OCI-LY7 (cell line): ENCODE measurements at regions not wholly inside any gene's neighbourhood (a gene's known extent, or its start where the extent isn't known, plus 50 kb on each side); places are given as distances from the start of the nearest gene placed in this dataset.

Experiments
- BruUV-seq: library from RNA; stranded (reverse); fragments of 400-500 nt; replicated peaks from 2 replicates; lab custom pipeline; 2021; lab: Mats Ljungman, UMichigan
- CTCF ChIA-PET: fragments of 300-600 bp; sonication (Branson Sonifier 250); formaldehyde crosslinking; loops from one replicate; lab custom pipeline; 2022; ENCODE audit warnings: antibody characterized with exemption; ENCODE audit not compliant: unreplicated experiment; lab: Charles Lee
- POLR2A ChIA-PET: fragments of 300-600 bp; sonication (Branson Sonifier 250); formaldehyde crosslinking; loops from one replicate; lab custom pipeline; 2022; ENCODE audit warnings: antibody characterized with exemption; lab: Charles Lee
- DNase-seq: peaks from one replicate; pipeline ENCODE4 v3.0.0-alpha.2; 2015; ENCODE audit warnings: low spot score
- H2AFZ ChIP-seq: fragments of 200-600 bp; sonication (generic), shearing (Covaris generic); 2 replicates; pipeline ENCODE4 v1.6.1; 2014; ENCODE audit warnings: mild to moderate bottlenecking, antibody characterized with exemption, low read length, moderate library complexity
- H3K27ac ChIP-seq: fragments of 200-600 bp; sonication (generic); 2 replicates; pipeline ENCODE4 v1.5.1; 2014; ENCODE audit warnings: mixed run types, low read depth, mild to moderate bottlenecking, moderate library complexity, low read length, inconsistent platforms; ENCODE audit not compliant: poor library complexity, severe bottlenecking
- H3K36me3 ChIP-seq: fragments of 200-600 bp; sonication (generic); 2 replicates; pipeline ENCODE4 v1.6.1; 2014; ENCODE audit warnings: mild to moderate bottlenecking, antibody characterized with exemption, low read length, moderate library complexity, mixed read lengths; ENCODE audit not compliant: insufficient read depth
- H3K4me1 ChIP-seq: fragments of 200-600 bp; sonication (generic); 2 replicates; pipeline ENCODE4 v1.5.1; 2014; ENCODE audit warnings: mild to moderate bottlenecking, low read length; ENCODE audit not compliant: insufficient read depth, poor library complexity, severe bottlenecking
- H3K4me2 ChIP-seq: fragments of 200-600 bp; sonication (generic); 2 replicates; pipeline ENCODE4 v1.6.1; 2014; ENCODE audit warnings: mild to moderate bottlenecking, low read length
- H3K4me3 ChIP-seq: fragments of 200-600 bp; sonication (generic); 2 replicates; pipeline ENCODE4 v1.5.1; 2014; ENCODE audit warnings: mild to moderate bottlenecking, low read depth, low read length; ENCODE audit not compliant: poor library complexity, severe bottlenecking
- H3K79me2 ChIP-seq: fragments of 200-600 bp; sonication (generic); 2 replicates; pipeline ENCODE4 v1.6.1; 2016; ENCODE audit warnings: low read depth, mild to moderate bottlenecking, low read length, moderate library complexity, mixed read lengths; ENCODE audit not compliant: insufficient read depth
- H3K9me2 ChIP-seq: fragments of 200-600 bp; sonication (generic); 2 replicates; pipeline ENCODE4 v1.6.1; 2016; ENCODE audit warnings: mild to moderate bottlenecking, low read length, mixed read lengths; ENCODE audit not compliant: insufficient read depth
- H3K9me3 ChIP-seq: fragments of 200-600 bp; sonication (generic); 2 replicates; pipeline ENCODE4 v1.6.1; 2014; ENCODE audit warnings: mild to moderate bottlenecking, mixed run types, low read length, mixed read lengths
- H4K20me1 ChIP-seq: fragments of 200-600 bp; sonication (generic); 2 replicates; pipeline ENCODE4 v1.6.1; 2014; ENCODE audit warnings: mild to moderate bottlenecking, antibody characterized with exemption, low read length, moderate library complexity, mixed read lengths; ENCODE audit not compliant: insufficient read depth
- EZH2phosphoT487 ChIP-seq: fragments of 200-600 bp; sonication (generic); IDR thresholded peaks from 2 replicates; pipeline ENCODE4 v1.6.1; 2018; ENCODE audit warnings: low read depth, borderline replicate concordance, mild to moderate bottlenecking, mixed run types, antibody characterized with exemption, low read length, moderate library complexity, mixed read lengths
- intact Hi-C: fragments of 100-400 bp; cut with micrococcal nuclease; formaldehyde crosslinking; loops from one replicate; pipeline ENCODE4 v1.10.0; 2022; ENCODE audit not compliant: unreplicated experiment
- TF ChIP-seq, protein P1 (sequence below): fragments of 200-600 bp; sonication (generic); conservative IDR thresholded peaks from 2 replicates; pipeline ENCODE4 v1.5.1; 2014; ENCODE audit warnings: mild to moderate bottlenecking, antibody characterized with exemption, low read length, moderate library complexity, mixed read lengths

DNA sequence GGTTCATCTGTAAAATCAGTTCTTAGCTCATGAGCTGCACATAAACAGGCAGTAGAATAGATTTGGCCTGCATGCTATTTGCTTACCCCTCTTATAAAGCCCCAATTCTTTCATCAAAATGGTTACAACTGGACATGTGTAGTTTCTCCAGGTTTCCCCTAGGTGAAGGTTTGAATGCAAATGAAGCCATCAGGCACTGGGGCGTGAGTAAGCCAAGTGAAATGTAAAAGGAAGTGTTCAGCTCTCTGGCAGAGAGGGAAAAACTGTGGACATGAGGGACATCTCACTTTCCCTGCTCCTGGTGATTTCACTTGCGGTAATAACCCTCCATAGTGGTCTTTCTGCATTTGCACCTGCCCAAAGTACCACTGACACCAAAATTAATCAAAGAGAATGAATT lies 1402.3 kb upstream of the LRRTM1 start:
- POLR2A ChIA-PET = interaction anchor here (0.7 kb wide), 2 partner anchors 26 to 174 kb away, joined by 3 to 4 read pairs; no protein-coding TSS in a partner anchor
- intact Hi-C loops = no loop called here
- TF ChIP-seq, protein P1, sequence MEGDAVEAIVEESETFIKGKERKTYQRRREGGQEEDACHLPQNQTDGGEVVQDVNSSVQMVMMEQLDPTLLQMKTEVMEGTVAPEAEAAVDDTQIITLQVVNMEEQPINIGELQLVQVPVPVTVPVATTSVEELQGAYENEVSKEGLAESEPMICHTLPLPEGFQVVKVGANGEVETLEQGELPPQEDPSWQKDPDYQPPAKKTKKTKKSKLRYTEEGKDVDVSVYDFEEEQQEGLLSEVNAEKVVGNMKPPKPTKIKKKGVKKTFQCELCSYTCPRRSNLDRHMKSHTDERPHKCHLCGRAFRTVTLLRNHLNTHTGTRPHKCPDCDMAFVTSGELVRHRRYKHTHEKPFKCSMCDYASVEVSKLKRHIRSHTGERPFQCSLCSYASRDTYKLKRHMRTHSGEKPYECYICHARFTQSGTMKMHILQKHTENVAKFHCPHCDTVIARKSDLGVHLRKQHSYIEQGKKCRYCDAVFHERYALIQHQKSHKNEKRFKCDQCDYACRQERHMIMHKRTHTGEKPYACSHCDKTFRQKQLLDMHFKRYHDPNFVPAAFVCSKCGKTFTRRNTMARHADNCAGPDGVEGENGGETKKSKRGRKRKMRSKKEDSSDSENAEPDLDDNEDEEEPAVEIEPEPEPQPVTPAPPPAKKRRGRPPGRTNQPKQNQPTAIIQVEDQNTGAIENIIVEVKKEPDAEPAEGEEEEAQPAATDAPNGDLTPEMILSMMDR = no peak
- no peak for TF ChIP-seq EZH2phosphoT487
- H2AFZ ChIP-seq = no peak overlapping the region
- no peaks in the 10 kb centered on the region for H3K4me1 ChIP-seq
- no peaks in the 10 kb centered on the region for H3K79me2 ChIP-seq
- H3K9me2 ChIP-seq = no peaks in the 10 kb centered on the region
- no TSS peak for BruUV-seq
- H3K9me3 ChIP-seq = no peaks in the 10 kb centered on the region
- no peaks in the 10 kb centered on the region for H3K36me3 ChIP-seq
- CTCF ChIA-PET = no interaction called here
- H3K27ac ChIP-seq = no peak overlapping the region
- no peak for DNase-seq
- no peak overlapping the region for H3K4me2 ChIP-seq
- H4K20me1 ChIP-seq = no peaks in the 10 kb centered on the region
- no peak overlapping the region for H3K4me3 ChIP-seq

DNA sequence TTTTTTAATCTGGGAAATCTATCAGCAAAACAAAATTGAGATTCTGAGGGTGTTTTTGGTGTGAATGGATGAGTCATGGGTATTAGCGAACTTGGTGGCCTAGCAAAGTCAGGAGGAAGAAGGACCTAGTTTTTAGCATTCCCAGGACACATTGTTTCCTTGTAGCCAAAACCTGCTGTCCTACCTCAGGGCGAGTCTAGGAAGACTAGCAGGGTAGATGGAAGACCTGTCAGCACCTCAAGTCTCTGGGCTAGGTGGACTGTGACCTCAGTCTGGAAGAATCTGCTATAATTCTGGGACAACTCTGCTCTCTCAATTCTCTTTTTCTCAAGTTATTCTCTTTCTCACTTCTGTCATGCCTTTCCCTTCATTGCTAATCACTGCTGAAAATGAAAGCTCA lies 1399.3 kb upstream of the LRRTM1 start:
- Histone ChIP-seq H2AFZ (no peak overlapping the region), H3K9me3 (no peaks in the 10 kb centered on the region), H3K36me3 (no peaks in the 10 kb centered on the region), H3K27ac (no peak overlapping the region), H4K20me1 (no peaks in the 10 kb centered on the region), H3K79me2 (no peaks in the 10 kb centered on the region), H3K9me2 (no peaks in the 10 kb centered on the region), H3K4me2 (no peak overlapping the region), H3K4me3 (no peak overlapping the region), H3K4me1 (no peaks in the 10 kb centered on the region)
- CTCF ChIA-PET = no interaction called here
- intact Hi-C loops = no loop called here
- POLR2A ChIA-PET = interaction anchor here (0.5 kb wide), 1 partner anchor 394 kb away, joined by 3 read pairs; no protein-coding TSS in a partner anchor
- DNase-seq = no peak
- BruUV-seq = no TSS peak
- TF ChIP-seq EZH2phosphoT487 = no peak
- TF ChIP-seq, protein P1 = no peak

DNA sequence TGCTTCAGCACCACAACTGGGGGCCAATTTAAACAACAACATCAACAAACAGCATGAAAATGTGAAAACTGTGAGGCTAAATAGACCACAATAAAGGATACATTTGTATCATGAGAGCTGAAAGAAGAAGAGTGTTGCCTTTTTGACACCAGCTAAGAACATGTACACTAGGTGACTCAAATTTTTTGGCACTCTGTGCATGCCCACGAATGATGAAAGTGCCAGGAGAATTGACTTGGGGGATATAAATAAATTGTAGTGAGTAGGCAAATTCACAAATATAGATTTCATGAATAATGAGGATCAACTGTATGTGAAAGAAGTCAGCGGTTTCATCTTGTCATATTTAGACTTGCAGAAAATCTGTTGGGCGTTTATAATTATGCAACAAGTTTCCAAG lies 1388.0 kb upstream of the LRRTM1 start:
- Histone ChIP-seq H4K20me1 (no peaks in the 10 kb centered on the region), H3K9me3 (no peaks in the 10 kb centered on the region), H3K9me2 (no peaks in the 10 kb centered on the region), H2AFZ (no peak overlapping the region), H3K36me3 (no peaks in the 10 kb centered on the region), H3K27ac (no peak overlapping the region), H3K79me2 (no peaks in the 10 kb centered on the region), H3K4me3 (no peak overlapping the region), H3K4me1 (no peaks in the 10 kb centered on the region), H3K4me2 (no peak overlapping the region)
- no peak for DNase-seq
- POLR2A ChIA-PET = no interaction called here
- no TSS peak for BruUV-seq
- TF ChIP-seq, protein P1 = no peak
- TF ChIP-seq EZH2phosphoT487 = no peak
- intact Hi-C loops = no loop called here
- CTCF ChIA-PET = no interaction called here
